Mammary epithelial cell (primary cell): ENCODE measurements at regions not wholly inside any gene's neighbourhood (a gene's known extent, or its start where the extent isn't known, plus 50 kb on each side); places are given as distances from the start of the nearest gene placed in this dataset.

Source experiments
- EZH2 ChIP-seq: IDR thresholded peaks from 2 replicates; pipeline ENCODE4 v1.6.1; 2012; ENCODE audit warnings: low read length, inconsistent platforms, borderline replicate concordance
- TF ChIP-seq, protein P1 (sequence below), 2 donors: IDR thresholded peaks in 1 of 2; conservative IDR thresholded peaks in 1 of 2; 2 replicates each; pipeline ENCODE4 v1.5.1; 2011 to 2012; ENCODE audit warnings: inconsistent platforms in 2 of 2, low read length in 2 of 2, mild to moderate bottlenecking in 2 of 2, control low read depth in 1 of 2, low read depth in 1 of 2; ENCODE audit not compliant: insufficient read depth in 1 of 2; ENCODE audit errors: extremely low read depth in 1 of 2

DNA sequence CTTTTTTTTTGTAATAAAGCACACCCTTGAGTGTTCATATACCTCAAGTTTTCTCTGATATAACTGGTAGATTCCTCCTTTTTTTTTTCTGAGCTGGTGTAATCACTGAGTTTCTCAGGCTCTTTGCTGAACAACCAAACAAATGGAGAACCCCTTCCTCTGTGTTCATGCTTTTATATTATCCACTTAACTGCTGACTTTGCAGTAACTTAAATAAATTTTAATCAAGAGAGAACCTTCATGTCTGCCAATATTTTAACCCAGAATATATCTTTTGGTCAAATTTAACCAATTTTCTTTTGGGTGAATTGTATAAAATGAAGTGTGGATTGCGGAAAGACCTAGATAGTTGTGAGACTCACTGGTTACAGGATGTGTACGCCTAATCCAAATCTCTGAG lies 833.0 kb upstream of the COX7C start:
- TF ChIP-seq, protein P1, sequence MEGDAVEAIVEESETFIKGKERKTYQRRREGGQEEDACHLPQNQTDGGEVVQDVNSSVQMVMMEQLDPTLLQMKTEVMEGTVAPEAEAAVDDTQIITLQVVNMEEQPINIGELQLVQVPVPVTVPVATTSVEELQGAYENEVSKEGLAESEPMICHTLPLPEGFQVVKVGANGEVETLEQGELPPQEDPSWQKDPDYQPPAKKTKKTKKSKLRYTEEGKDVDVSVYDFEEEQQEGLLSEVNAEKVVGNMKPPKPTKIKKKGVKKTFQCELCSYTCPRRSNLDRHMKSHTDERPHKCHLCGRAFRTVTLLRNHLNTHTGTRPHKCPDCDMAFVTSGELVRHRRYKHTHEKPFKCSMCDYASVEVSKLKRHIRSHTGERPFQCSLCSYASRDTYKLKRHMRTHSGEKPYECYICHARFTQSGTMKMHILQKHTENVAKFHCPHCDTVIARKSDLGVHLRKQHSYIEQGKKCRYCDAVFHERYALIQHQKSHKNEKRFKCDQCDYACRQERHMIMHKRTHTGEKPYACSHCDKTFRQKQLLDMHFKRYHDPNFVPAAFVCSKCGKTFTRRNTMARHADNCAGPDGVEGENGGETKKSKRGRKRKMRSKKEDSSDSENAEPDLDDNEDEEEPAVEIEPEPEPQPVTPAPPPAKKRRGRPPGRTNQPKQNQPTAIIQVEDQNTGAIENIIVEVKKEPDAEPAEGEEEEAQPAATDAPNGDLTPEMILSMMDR (conservative IDR thresholded peaks at IDR 0.05 in 1 of 2, IDR thresholded peaks at IDR 0.05 in 1 of 2; ENCODE audit: extremely low read depth in 1 of 2, insufficient read depth in 1 of 2, low read depth in 1 of 2, low read length in 2 of 2) = no peak
- no peak for TF ChIP-seq EZH2
